Mesodermal cell (in vitro differentiated cells): ENCODE measurements at regions not wholly inside any gene's neighbourhood (a gene's known extent, or its start where the extent isn't known, plus 50 kb on each side); places are given as distances from the start of the nearest gene placed in this dataset.

ENCODE experiments used
- H3K27ac ChIP-seq: 2 replicates; pipeline ENCODE4 v1.7.0; 2013; ENCODE audit warnings: mild to moderate bottlenecking, low read depth, low read length, moderate library complexity; ENCODE audit not compliant: severe bottlenecking
- H3K36me3 ChIP-seq: 2 replicates; pipeline ENCODE4 v1.7.1; 2013; ENCODE audit warnings: mild to moderate bottlenecking, low read length, moderate library complexity; ENCODE audit not compliant: control insufficient read depth, insufficient read depth
- H3K4me1 ChIP-seq: one replicate; pipeline ENCODE4 v1.7.1; 2013; ENCODE audit warnings: mild to moderate bottlenecking, low read length; ENCODE audit not compliant: insufficient read depth, control insufficient read depth, poor library complexity, severe bottlenecking
- H3K4me3 ChIP-seq: 2 replicates; pipeline ENCODE4 v1.7.0; 2013; ENCODE audit warnings: low read length, control low read depth, mild to moderate bottlenecking; ENCODE audit not compliant: insufficient read depth, poor library complexity, severe bottlenecking; ENCODE audit errors: extremely low read depth
- H3K9me3 ChIP-seq: 2 replicates; pipeline ENCODE4 v1.7.1; 2013; ENCODE audit warnings: mild to moderate bottlenecking, low read length, moderate library complexity; ENCODE audit not compliant: control insufficient read depth
- whole genome bisulfite sequencing, 2 experiments: methylation state at CpG; one replicate each; pipeline ENCODE4 v1.1.5; 2013; ENCODE audit warnings: missing lambda C conversion rate in 2 of 2; ENCODE audit not compliant: insufficient coverage in 2 of 2; 5-methylcytosine and 5-hydroxymethylcytosine counted together

GRCh38 chr15:25059698-25060471 lies 105.1 kb downstream of the SNRPN start:
- 87 to 89% methylated on average over 16 to 17 of the region's 20 CpGs for WGBS, 2 experiments
- no peak overlapping the region for H3K4me3 ChIP-seq
- H3K4me1 ChIP-seq, result no peaks in the 10 kb centered on the region
- peaks cover 100% of the 10 kb centered on the region for H3K36me3 ChIP-seq
- H3K27ac ChIP-seq, result no peak overlapping the region
- peaks cover 100% of the 10 kb centered on the region for H3K9me3 ChIP-seq

- Histone ChIP-seq H3K27ac (no peak overlapping the region), H3K9me3 (peaks cover 100% of the 10 kb centered on the region), H3K4me3 (no peak overlapping the region), H3K4me1 (no peaks in the 10 kb centered on the region), H3K36me3 (peaks cover 100% of the 10 kb centered on the region)
- 86 to 91% methylated on average over 8 of the region's 8 CpGs for WGBS, 2 experiments
Observed at GRCh38 chr15:25060472-25060803, 105.7 kb downstream of the SNRPN start.

GRCh38 chr15:25060996-25061620 lies 106.3 kb downstream of the SNRPN start:
- WGBS, 2 experiments, result 72 to 90% methylated on average over 9 to 10 of the region's 10 CpGs
- Histone ChIP-seq H3K36me3 (peaks cover 100% of the 10 kb centered on the region), H3K4me3 (no peak overlapping the region), H3K9me3 (peaks cover 100% of the 10 kb centered on the region), H3K4me1 (no peaks in the 10 kb centered on the region), H3K27ac (no peak overlapping the region)

- no peak overlapping the region for H3K4me3 ChIP-seq
Observed at GRCh38 chr15:25061808-25062550, 107.2 kb downstream of the SNRPN start.

GRCh38 chr15:25062551-25063430 lies 108.0 kb downstream of the SNRPN start:
- peaks cover 100% of the 10 kb centered on the region for H3K9me3 ChIP-seq
- no peaks in the 10 kb centered on the region for H3K4me1 ChIP-seq
- 80 to 85% methylated on average over 10 to 13 of the region's 13 CpGs for WGBS, 2 experiments
- no peak overlapping the region for H3K27ac ChIP-seq
- H3K4me3 ChIP-seq, result no peak overlapping the region
- peaks cover 100% of the 10 kb centered on the region for H3K36me3 ChIP-seq

More at GRCh38 chr15:25061808-25062550, 107.2 kb downstream of the SNRPN start:
- Histone ChIP-seq H3K36me3 (peaks cover 100% of the 10 kb centered on the region), H3K27ac (no peak overlapping the region), H3K9me3 (peaks cover 100% of the 10 kb centered on the region), H3K4me1 (no peaks in the 10 kb centered on the region)
- 93 to 96% methylated on average over 22 of the region's 23 CpGs for WGBS, 2 experiments

DNA sequence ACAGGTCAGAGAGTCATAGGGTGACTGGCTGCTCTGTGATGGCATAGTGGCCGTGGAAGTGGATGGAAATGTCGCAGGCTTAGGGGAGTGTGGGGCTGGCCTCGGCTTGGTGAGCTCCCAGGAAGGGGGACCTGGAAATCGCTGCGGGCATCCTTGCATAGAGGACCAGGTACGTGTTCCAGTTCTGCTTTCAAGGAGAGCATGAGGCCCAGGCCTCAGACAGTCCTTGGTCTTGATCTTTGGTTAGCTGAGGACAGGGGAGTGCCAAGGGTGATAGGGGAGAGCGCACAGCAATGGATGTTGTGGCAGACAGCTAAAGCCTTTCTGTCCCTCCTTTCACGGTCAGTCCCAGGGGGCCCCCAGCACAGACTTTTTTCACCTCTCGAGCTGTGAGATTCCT lies 110.5 kb downstream of the SNRPN start:
- Histone ChIP-seq H3K36me3 (peaks cover 100% of the 10 kb centered on the region), H3K27ac (no peak overlapping the region), H3K9me3 (peaks cover 100% of the 10 kb centered on the region), H3K4me1 (no peaks in the 10 kb centered on the region), H3K4me3 (no peak overlapping the region)
- 86 to 92% methylated on average over 6 to 9 of the region's 9 CpGs for WGBS, 2 experiments

DNA sequence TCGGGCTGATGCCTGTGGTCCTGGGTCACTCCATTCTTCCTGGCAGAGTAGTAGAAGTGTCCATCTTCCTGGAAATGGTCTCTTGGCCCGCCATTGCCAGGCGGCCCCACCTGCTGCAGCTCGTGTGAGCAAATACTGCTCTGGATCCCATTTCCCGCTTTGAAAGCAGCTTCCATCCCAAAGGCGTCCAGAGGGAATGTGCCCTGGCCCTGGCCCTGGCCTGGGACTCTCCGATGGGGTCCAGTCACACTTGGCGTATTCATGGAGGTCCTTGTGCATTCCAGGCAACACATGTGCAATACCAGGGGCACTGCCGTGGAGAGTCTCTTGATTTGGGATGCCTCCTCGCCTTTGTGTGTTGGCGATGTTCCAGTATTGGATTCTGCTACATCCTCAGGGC lies 111.1 kb downstream of the SNRPN start:
- H3K9me3 ChIP-seq, result peaks cover 100% of the 10 kb centered on the region
- whole genome bisulfite sequencing, 2 experiments, result 88 to 92% methylated on average over 11 of the region's 11 CpGs
- H3K4me1 ChIP-seq, result no peaks in the 10 kb centered on the region
- H3K27ac ChIP-seq, result no peak overlapping the region
- no peak overlapping the region for H3K4me3 ChIP-seq
- H3K36me3 ChIP-seq, result peaks cover 100% of the 10 kb centered on the region

GRCh38 chr15:25066708-25067107 lies 111.9 kb downstream of the SNRPN start:
- WGBS, 2 experiments, result 74 to 90% methylated on average over 10 to 11 of the region's 12 CpGs
- no peak overlapping the region for H3K27ac ChIP-seq
- peaks cover 100% of the 10 kb centered on the region for H3K9me3 ChIP-seq
- no peak overlapping the region for H3K4me3 ChIP-seq
- H3K36me3 ChIP-seq, result peaks cover 100% of the 10 kb centered on the region
- no peaks in the 10 kb centered on the region for H3K4me1 ChIP-seq

DNA sequence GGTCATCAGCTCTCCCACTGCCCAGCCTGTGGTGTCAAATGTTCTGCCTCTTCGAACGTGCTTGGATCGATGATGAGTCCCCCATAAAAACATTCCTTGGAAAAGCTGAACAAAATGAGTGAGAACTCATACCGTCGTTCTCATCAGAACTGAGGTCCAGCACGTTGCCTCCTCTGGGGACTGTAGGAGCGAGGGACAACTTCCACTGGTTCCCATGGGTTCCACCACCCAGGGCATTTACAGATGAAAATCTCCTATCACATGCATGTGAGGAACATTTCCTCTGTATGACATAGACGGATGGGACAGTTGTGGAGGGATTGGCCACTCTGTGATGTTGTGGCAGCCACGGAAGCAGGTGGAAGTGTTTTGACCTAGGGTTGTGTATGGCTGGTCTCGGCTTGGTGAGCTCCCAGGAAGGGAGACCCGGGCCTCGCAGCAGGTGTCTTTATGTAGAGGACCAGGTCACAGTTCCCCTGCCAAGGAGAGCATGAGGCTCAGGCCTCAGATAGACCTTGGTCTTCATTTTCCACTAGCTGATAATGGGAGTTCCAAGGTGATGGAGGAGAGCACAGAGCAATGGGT lies 113.0 kb downstream of the SNRPN start:
- Histone ChIP-seq H3K4me1 (no peaks in the 10 kb centered on the region), H3K36me3 (peaks cover 100% of the 10 kb centered on the region), H3K27ac (no peak overlapping the region), H3K4me3 (no peak overlapping the region), H3K9me3 (peaks cover 100% of the 10 kb centered on the region)
- 83 to 89% methylated on average over 9 to 12 of the region's 12 CpGs for WGBS, 2 experiments

GRCh38 chr15:25068696-25069095 lies 113.9 kb downstream of the SNRPN start:
- H3K27ac ChIP-seq, result no peak overlapping the region
- H3K9me3 ChIP-seq, result peaks cover 100% of the 10 kb centered on the region
- 86 to 88% methylated on average over 10 of the region's 10 CpGs for WGBS, 2 experiments
- no peaks in the 10 kb centered on the region for H3K4me1 ChIP-seq
- H3K4me3 ChIP-seq, result no peak overlapping the region
- peaks cover 100% of the 10 kb centered on the region for H3K36me3 ChIP-seq
